ENCODE measurements at regions not wholly inside any gene's neighbourhood (a gene's known extent, or its start where the extent isn't known, plus 50 kb on each side); places are given as distances from the start of the nearest gene placed in this dataset.

DNA sequence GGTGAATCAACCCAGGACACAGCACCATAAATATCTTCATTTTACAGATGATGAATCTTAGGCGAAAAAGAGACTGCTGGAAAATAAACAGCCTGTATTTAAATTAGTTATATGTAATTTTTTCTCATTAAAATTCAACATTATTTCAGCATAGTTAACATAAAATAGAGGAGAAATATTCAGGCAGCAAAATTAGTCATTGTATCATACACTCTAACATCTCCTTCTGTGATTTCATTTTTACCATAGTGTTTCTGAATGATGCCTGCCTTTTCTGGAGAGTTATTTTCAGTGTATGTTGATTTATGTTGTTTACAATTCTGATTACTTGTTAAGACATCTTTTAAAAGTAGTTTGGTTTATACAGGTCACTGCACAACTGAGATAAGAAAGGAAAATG is 82.3 kb upstream of the KCNIP4 start:
- no peak for TF ChIP-seq CTCF (conservative IDR thresholded peaks at IDR 0.05; ENCODE audit: control insufficient read depth, insufficient read depth, low read depth, low read length)
- no peak overlapping the region for H3K4me3 ChIP-seq (ENCODE audit: control insufficient read depth, low read depth, low read length)
- no peak for DNase-seq (ENCODE audit: low read depth)

GRCh38 chr4:22030307-22030706 is 81.7 kb upstream of the KCNIP4 start:
- H3K4me3 ChIP-seq (ENCODE audit: control insufficient read depth, low read depth, low read length) = no peak overlapping the region
- no peak for DNase-seq (ENCODE audit: low read depth)
- no peak for TF ChIP-seq CTCF (conservative IDR thresholded peaks at IDR 0.05; ENCODE audit: control insufficient read depth, insufficient read depth, low read depth, low read length)

DNA sequence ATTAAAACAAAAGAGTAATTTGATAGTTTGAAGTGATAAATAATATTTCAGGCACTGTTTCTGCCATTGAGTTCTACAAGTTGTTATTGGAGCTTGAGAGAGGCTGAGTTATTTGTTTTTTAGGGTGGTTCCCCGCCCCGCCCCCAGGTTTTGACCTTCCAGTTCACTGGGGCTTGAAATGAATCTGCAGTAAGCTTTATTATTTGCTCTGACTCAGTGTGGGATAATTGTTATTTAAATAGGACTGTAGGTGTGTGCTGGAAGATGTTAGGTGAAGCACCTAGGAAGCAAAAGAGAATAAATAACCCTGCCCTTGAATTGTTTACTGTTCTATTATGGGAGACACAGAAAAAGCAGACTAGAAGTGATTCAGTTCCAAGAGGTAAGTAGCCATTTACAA is 81.2 kb upstream of the KCNIP4 start:
- DNase-seq (ENCODE audit: low read depth) = no peak
- TF ChIP-seq CTCF (conservative IDR thresholded peaks at IDR 0.05; ENCODE audit: control insufficient read depth, insufficient read depth, low read depth, low read length) = no peak

GRCh38 chr4:22021106-22021505 is 72.5 kb upstream of the KCNIP4 start:
- DNase-seq (ENCODE audit: low read depth) = no peak
- no peak overlapping the region for H3K4me3 ChIP-seq (ENCODE audit: control insufficient read depth, low read depth, low read length)
- no peak for TF ChIP-seq CTCF (conservative IDR thresholded peaks at IDR 0.05; ENCODE audit: control insufficient read depth, insufficient read depth, low read depth, low read length)

More for the DNA sequence above, 81.2 kb upstream of the KCNIP4 start:
- no peak overlapping the region for H3K4me3 ChIP-seq (ENCODE audit: control insufficient read depth, low read depth, low read length)

GRCh38 chr4:22020129-22020528 is 71.6 kb upstream of the KCNIP4 start:
- H3K4me3 ChIP-seq (ENCODE audit: control insufficient read depth, low read depth, low read length) = no peak overlapping the region
- no peak for DNase-seq (ENCODE audit: low read depth)
- TF ChIP-seq CTCF (conservative IDR thresholded peaks at IDR 0.05; ENCODE audit: control insufficient read depth, insufficient read depth, low read depth, low read length) = no peak

DNA sequence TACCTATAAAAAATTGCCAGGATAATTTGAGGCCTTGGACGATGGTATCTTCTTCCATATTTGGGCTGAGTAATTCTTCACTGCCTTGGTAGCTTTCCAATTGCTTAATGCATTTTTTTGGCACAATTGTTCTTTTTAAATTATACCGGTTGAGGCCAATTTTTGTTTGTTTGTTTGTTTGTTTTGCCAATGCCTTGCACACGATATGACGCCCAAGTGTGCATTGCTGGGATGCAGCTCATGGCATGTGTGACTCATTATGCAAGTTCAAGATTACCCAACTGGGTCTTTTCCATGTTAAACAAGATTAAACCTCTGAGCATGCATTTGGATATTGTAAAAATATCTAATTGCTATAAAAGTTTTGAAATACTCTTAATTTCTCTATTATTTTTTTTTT is 71.1 kb upstream of the KCNIP4 start:
- H3K4me3 ChIP-seq (ENCODE audit: control insufficient read depth, low read depth, low read length) = no peak overlapping the region
- no peak for TF ChIP-seq CTCF (conservative IDR thresholded peaks at IDR 0.05; ENCODE audit: control insufficient read depth, insufficient read depth, low read depth, low read length)
- peak; percentile 34 for DNase-seq (ENCODE audit: low read depth)

DNA sequence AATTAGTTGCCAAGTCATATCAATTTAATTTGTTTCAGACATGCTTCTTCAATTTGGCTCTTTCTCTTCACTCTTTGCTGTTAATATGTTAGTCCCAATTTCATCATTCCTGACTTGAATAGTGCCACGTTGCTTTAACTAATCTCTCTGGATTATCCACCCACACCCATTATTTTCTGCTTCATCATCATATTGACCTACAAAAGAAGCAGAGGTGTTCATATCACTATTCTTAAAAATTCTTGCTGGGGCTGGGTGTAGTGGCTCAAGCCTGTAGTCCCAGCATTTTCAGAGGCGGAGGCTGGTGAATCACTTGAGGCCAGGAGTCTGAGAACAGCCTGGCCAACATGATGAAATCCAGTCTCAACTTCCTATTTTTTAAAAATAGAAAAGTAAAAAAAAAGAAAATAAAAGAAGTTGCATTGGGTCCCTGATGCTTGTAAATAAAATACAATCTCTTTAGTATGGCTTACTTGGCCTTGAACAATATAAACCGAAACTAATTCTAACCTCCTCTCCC is 65.7 kb upstream of the KCNIP4 start:
- no peak for TF ChIP-seq CTCF (conservative IDR thresholded peaks at IDR 0.05; ENCODE audit: control insufficient read depth, insufficient read depth, low read depth, low read length)
- peak; percentile 28 for DNase-seq (ENCODE audit: low read depth)
- H3K4me3 ChIP-seq (ENCODE audit: control insufficient read depth, low read depth, low read length) = no peak overlapping the region
